Right ventricle myocardium inferior (tissue), 1 donor: ENCODE measurements at regions not wholly inside any gene's neighbourhood (a gene's known extent, or its start where the extent isn't known, plus 50 kb on each side); places are given as distances from the start of the nearest gene placed in this dataset.
"Not testable (repeated sequence)": the region's sequence is repeated elsewhere in the genome, so short reads cannot be mapped to it uniquely, and the experiment has no call there.

Source experiments
- ATAC-seq: fragments of 200-7000 bp; cut with Tn5 transposase; one replicate; pipeline ENCODE4 v1.9.1; 2020; ENCODE audit warnings: mild to moderate bottlenecking, moderate library complexity
- DNase-seq: peaks from one replicate; pipeline ENCODE4 v3.0.0; 2021; ENCODE audit errors: missing footprints
- intact Hi-C: fragments of 100-400 bp; cut with DNase I; formaldehyde crosslinking; loops from one replicate; pipeline ENCODE4 v1.11.0; 2022
- donor health status: DM: no; HTN: yes; CAD: no; lungs with severe emphysema.

GRCh38 chr4:89519771-89520320 lies 212.2 kb upstream of the GPRIN3 start:
- DNase-seq = no peak
- ATAC-seq = no peak
- intact Hi-C loops = no loop called here

DNA sequence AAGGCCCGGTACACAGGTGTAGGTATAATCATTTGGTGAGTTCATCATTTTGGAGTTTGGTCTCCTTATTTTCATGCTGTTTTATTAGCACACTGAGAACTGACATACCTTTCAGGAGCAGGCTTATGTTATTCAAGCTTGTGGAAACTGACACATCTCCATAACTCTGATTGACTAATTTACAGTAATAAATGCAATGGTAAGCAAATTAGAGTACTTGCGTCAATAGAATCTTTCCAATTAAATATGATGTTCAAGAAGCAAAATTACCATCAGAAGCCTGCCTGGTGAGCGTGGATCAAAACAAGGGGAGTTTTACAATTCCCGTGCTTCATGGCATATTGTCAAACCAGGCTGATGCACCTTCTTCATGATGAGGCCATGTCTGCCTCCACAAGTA lies 210.7 kb upstream of the GPRIN3 start:
- ATAC-seq = no peak
- intact Hi-C loops = no loop called here

GRCh38 chr4:89514811-89515210 lies 207.2 kb upstream of the GPRIN3 start:
- ATAC-seq (no peak), DNase-seq (no peak)
- intact Hi-C loops = no loop called here

More for the DNA sequence above, 210.7 kb upstream of the GPRIN3 start:
- no peak for DNase-seq

- ATAC-seq = no peak
- intact Hi-C loops = no loop called here
- DNase-seq = no peak
These were observed 204.2 kb upstream of the GPRIN3 start for GRCh38 chr4:89511776-89512175.

GRCh38 chr4:89509708-89510281 lies 202.2 kb upstream of the GPRIN3 start:
- ATAC-seq (no peak), DNase-seq (no peak)
- intact Hi-C loops = no loop called here

DNA sequence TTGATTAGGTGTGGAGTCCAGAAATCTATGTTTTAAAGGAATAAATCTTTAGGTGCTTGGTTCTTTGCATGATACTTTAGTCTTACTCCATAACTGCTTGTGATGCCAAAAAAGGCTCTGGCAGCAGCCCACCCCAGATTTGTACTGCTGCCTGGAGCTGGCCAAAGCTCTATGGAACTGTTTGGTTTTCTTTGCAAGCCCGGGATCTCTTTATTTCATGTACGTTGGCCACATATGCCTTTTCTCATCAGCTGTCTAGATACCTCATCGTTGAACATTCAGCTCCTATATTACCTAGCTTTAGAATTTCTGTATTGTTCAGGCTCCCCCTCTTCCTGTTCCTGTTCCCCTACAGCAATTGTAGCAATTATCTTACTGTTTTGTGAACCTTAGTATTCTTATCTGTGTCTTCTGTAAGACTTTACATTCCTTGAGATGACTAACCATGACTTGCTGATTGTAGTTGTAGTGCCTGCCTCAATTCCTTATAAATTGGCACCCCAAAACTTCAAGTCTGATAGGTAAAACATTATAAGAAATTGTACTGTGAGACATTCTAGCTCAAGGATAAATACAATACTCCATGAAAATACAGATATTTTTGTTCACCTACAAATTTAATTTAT lies 199.4 kb upstream of the GPRIN3 start:
- intact Hi-C loops = no loop called here
- ATAC-seq (no peak), DNase-seq (no peak)

DNA sequence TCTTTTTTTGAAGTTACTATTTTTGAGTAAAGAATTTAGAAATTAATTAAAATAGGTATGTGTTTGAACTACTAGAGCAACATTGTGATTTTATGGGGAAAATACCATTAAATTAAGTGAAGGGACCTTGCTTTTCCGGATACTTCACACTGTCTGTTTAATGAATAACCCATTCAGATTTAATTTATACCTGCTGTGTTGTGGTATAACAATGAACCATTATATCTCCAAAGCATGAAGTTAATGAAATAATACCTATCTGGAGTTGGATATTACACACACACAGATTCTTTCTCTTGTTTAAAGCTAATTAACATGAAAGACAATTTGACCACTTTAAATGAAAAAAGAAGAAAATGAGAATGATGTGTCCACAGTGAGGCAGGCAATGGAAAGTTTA lies 195.0 kb upstream of the GPRIN3 start:
- intact Hi-C loops = no loop called here
- ATAC-seq = no peak

GRCh38 chr4:89497517-89498308 lies 190.1 kb upstream of the GPRIN3 start:
- intact Hi-C loops = no loop called here
- ATAC-seq (no peak), DNase-seq (no peak)

More for the DNA sequence above, 195.0 kb upstream of the GPRIN3 start:
- no peak for DNase-seq

GRCh38 chr4:89496851-89497250 lies 189.3 kb upstream of the GPRIN3 start:
- no peak for DNase-seq

DNA sequence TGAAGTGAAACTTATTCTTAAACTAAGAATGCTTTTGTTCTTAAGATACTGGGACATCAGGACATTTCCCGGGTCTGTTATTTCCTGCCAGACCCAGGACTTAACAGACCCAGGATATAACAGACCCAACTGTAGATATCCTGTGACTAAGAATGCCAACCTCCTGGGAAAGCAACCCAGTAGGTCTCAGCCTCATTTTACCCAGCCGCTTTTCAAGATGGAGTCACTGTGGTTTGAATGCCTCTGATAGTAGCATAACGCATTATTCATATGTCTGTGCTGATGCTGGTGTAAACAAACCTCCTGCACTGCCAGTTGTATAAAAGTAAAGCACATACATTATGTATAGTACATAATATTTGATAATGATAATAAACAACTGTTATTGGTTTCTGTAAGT lies 185.8 kb upstream of the GPRIN3 start:
- intact Hi-C loops = no loop called here
- ATAC-seq (no peak), DNase-seq (no peak)

More at GRCh38 chr4:89496851-89497250, 189.3 kb upstream of the GPRIN3 start:
- intact Hi-C loops = no loop called here
- ATAC-seq = no peak

- DNase-seq = no peak
- ATAC-seq = no peak
- intact Hi-C loops = no loop called here
These were observed 185.0 kb upstream of the GPRIN3 start for GRCh38 chr4:89492581-89493071.

DNA sequence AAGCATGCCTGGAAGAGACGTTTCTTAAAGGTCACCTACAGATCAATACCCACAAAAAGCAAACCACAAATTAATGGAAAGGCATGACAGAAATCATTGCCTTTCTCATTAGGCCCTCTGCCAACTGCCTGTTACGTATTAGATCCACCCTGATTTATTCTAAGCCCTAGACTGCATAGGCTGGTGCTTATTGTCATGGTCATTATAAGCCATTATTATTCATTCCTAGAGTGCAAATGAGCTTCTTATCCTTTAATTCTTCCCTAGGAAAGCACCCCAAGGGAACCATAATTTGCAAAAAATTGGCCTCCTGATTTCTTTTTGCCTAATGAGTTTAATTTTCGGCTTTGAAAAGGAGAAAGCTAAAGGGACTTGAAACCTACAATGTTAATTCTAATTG lies 184.2 kb upstream of the GPRIN3 start:
- no peak for ATAC-seq
- no peak for DNase-seq
- intact Hi-C loops = no loop called here

DNA sequence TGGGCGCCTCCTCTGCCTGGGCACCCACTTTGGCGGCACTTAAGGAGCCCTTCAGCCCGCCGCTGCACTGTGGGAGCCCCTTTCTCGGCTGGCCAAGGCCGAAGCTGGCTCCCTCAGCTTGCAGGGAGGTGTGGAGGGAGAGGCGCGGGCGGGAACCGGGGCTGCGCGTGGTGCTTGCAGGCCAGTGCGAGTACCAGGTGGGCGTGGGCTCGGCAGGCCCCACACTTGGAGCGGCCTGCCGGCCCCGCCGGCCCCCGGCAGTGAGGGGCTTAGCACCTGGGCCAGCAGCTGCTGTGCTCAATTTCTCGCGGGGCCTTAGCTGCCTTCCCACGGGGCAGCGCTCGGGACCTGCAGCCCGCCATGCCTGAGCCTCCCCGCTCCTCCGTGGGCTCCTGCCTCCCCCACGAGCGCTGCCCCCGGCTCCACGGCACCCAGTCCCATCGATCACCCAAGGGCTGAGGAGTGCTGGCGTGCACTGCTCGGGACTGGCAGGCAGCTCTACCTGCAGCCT lies 182.4 kb upstream of the GPRIN3 start:
- ATAC-seq, DNase-seq, intact Hi-C loops: not testable (repeated sequence)

GRCh38 chr4:89489338-89489771 lies 181.8 kb upstream of the GPRIN3 start:
- intact Hi-C loops = no loop called here
- DNase-seq (peak; percentile 65), ATAC-seq (peak; percentile 37)

DNA sequence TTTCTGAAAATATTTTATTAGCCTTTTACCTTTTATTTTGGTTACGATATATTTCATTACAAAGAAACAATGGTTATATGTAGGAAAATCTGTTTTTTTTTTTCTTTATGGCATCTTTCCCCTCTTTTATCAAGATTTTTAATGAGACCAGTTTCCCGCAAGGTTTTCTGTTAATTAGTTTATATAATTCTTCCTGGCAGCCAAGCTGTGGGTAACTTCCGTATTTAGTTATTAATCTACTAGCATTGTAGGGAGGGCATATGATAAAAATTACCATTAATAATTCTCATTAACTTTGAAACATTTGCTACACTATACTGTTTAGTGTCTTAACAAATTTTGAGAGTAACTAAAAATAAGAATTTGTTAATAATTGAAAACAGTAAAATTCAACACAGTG lies 181.1 kb upstream of the GPRIN3 start:
- ATAC-seq = no peak
- intact Hi-C loops = no loop called here
- no peak for DNase-seq

DNA sequence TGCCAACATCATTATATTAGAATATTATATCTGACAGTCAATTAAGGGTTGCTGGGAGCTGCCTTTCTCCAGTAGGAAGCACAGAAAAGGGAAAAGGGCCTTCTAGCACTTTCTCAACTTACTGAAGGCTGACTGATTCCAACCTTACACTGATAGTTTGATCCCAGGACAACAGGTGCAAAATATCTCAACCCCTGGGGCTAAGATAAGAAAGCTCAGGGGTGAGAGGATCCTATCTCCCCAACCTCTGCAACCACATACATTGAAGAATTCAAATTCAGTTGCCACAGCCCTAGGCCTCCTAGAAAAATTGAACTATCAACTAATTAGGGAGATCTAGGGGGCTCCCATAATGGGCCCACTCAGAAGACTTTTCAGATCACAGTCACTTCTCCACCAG lies 179.1 kb upstream of the GPRIN3 start:
- no peak for DNase-seq
- intact Hi-C loops = no loop called here
- no peak for ATAC-seq

GRCh38 chr4:89486042-89486441 lies 178.4 kb upstream of the GPRIN3 start:
- no peak for DNase-seq
- no peak for ATAC-seq
- intact Hi-C loops = no loop called here

DNA sequence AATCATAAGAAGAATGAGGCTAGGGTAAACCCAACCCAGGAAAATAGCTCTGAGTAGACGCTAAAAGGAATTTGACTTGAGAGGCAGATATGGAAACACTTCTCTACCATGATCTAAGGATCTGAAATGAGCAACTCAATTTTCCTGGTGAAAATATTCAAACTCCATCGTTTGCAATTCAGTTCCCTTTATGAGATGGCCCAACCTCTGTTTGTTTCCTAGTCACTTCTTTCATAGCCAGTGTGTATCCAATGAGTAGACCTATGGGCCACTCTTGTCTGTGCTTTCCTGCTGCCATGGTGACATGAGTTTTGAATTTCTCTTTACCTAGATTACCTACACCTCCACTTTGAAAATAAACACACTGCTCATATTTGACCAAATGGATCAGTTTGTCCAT lies 176.2 kb upstream of the GPRIN3 start:
- DNase-seq (no peak), ATAC-seq (no peak)
- intact Hi-C loops = no loop called here

GRCh38 chr4:89482926-89483595 lies 175.5 kb upstream of the GPRIN3 start:
- ATAC-seq (no peak), DNase-seq (peak; percentile 47)
- intact Hi-C loops = no loop called here
